HFF-Myc (cell line): ENCODE measurements at regions not wholly inside any gene's neighbourhood (a gene's known extent, or its start where the extent isn't known, plus 50 kb on each side); places are given as distances from the start of the nearest gene placed in this dataset.

Experiments used
- DNase-seq: peaks from one replicate; pipeline ENCODE4 v3.0.0-alpha.2; 2011; ENCODE audit warnings: low read depth; ENCODE audit errors: extremely low read depth
- H3K4me3 ChIP-seq: replicated peaks from 2 replicates; pipeline ENCODE4 v1.5.1; 2011; ENCODE audit warnings: low read depth, mild to moderate bottlenecking, control low read depth, low read length
- TF ChIP-seq, protein P1 (sequence below): IDR thresholded peaks from 2 replicates; pipeline ENCODE4 v1.5.1; 2012; ENCODE audit warnings: mild to moderate bottlenecking, low read depth, low read length, control low read depth; ENCODE audit errors: missing control alignments

DNA sequence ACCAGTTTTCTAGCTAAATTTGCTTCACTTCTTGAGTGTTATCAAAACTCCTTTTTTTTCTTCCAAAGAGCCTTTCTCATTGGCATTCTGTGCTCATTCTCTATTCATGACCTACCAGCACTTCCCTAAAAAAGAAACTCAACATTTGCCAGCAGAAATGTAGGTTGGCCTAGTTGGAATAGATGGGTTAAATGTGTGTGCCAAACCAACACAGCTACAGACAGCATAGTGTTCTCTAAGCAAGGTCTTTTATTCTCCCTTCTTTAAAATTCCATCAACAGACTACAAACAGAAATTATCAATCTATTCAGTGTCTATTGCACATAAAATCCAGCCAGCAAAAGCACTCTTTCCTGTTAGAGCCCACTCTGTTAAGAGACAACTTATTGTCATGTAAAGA is 255.8 kb upstream of the PUM3 start:
- no peak for DNase-seq
- no peak overlapping the region for H3K4me3 ChIP-seq
- TF ChIP-seq, protein P1, sequence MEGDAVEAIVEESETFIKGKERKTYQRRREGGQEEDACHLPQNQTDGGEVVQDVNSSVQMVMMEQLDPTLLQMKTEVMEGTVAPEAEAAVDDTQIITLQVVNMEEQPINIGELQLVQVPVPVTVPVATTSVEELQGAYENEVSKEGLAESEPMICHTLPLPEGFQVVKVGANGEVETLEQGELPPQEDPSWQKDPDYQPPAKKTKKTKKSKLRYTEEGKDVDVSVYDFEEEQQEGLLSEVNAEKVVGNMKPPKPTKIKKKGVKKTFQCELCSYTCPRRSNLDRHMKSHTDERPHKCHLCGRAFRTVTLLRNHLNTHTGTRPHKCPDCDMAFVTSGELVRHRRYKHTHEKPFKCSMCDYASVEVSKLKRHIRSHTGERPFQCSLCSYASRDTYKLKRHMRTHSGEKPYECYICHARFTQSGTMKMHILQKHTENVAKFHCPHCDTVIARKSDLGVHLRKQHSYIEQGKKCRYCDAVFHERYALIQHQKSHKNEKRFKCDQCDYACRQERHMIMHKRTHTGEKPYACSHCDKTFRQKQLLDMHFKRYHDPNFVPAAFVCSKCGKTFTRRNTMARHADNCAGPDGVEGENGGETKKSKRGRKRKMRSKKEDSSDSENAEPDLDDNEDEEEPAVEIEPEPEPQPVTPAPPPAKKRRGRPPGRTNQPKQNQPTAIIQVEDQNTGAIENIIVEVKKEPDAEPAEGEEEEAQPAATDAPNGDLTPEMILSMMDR, result no peak

DNA sequence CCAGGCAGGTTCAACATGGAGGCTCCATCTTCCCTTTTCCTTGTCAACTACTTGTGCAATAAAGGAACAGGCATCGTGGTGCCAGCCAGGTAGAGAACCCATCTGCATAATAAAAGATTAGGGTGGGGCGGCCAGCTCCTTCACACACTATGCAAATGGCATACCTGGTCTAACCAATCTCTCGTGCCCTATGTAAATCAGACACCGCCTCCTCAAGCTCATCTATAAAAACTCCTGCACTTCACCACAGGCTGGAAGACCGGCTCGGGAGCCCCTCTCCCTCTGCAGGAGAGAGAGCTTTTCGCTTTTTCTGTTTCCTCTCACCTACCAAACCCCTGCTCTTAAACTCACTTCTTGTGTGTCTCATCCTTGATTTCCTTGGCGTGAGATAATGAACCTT is 244.3 kb upstream of the PUM3 start:
- DNase-seq, result no peak
- TF ChIP-seq, protein P1, result no peak
- H3K4me3 ChIP-seq, result no peak overlapping the region

DNA sequence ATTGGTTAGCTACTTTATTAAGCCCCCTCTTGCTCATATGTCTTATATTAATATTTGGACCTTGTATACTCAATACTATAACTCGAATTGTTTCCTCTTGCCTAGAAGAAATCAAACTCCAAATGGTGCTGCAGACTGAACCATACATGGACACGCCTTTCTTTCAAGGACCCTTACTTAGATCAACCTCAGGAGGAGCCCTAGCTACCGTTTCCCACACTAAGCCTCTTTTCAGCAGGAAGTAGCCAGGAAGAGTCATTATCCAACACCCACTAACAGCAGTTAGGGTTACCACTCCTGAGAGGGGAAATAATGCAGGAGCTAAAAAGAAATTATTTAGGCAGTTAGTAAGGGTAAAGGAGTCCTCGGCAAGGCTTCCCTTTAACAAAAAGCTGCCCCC is 243.8 kb upstream of the PUM3 start:
- no peak overlapping the region for H3K4me3 ChIP-seq
- TF ChIP-seq, protein P1, result no peak
- DNase-seq, result no peak

DNA sequence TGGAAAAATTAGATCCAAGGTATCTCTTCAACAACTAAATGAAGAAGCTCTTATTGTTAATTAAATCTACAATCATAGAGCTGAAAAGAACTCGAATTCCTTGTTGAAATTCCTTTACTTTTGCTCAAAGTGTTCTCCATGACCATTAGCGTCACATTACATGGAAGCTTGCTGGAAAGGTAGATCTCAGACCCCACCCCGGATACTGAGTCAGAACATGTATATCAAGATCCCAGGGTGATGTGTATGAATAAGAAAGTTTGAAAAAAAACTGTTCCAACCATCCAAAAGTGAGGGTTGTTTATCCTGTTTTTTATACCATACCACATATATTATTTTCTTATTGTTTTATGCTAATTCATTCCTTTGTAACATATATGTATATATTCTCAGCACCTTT is 237.1 kb upstream of the PUM3 start:
- TF ChIP-seq, protein P1, result no peak
- no peak for DNase-seq
- no peak overlapping the region for H3K4me3 ChIP-seq

DNA sequence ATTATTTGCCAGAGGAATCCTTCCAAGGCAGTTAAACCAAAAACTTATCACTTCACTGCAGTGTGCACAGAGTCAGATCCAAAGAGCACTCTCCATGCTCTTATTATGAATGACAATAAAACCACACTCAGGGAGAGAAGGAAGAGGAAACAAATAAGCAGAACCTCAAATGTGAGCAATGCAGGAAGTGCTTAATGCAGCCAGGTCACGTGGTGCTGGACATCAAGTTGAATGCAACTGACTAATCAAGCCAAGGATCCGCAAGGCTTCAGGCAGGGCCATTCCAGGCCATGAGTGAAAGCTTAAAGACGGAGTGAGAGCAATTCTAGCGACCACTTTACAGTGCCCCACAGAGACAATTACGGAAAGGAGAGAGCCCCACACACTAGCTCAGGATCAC is 230.4 kb upstream of the PUM3 start:
- DNase-seq, result peak; percentile 2
- no peak overlapping the region for H3K4me3 ChIP-seq
- TF ChIP-seq, protein P1, result no peak

DNA sequence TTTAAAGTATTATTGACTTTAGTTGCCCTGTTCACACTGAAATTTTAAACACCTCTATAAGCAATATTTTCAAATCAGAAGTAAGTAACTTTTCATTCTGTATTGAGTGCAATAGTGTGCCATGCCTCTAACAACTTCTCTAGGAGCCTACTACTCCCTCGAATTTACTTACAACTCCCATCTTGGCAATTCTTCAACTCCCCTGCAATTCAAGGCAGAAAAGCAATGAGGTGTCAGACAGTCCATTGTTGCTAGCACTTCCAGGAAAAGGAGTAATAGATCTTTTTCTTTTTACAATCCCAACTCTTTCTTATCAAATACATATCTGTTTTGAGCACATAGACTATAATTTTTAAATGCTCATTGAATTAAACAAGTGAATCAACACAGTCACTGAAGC is 222.7 kb upstream of the PUM3 start:
- DNase-seq, result no peak
- TF ChIP-seq, protein P1, result no peak
- H3K4me3 ChIP-seq, result no peak overlapping the region

DNA sequence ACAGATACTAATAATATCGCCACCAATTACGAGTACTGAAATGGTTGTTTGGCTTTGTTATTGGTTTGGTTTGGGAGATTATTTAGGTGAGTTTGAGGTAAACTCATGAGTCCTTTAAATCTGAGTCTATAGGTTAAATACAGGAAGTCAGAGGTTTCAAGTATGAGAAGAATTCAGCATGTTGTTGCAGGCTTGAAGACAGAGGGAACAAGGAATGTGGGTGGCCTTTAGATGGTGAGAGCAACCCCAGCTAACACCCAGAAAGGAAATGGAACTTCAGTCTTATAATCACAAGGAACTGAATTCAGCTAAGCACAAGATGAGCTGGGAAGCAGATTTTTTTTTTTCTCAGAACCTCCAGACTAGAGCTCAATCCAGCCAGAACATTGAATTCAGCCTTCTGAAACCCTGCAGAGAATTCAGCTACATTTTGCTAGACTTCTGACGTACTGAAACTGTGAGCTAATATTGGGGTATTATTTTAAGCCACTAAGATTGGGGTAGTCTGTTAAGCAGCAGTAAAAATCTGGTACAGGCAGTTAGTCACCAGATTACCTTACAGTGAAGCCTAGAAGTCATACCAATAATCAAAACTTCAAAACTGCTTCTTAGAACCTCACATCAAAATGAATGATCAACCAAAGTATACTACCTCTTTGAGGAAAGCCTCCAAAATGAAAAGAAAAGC is 216.0 kb upstream of the PUM3 start:
- no peak overlapping the region for H3K4me3 ChIP-seq
- DNase-seq, result no peak
- TF ChIP-seq, protein P1, result no peak
